GM12892 (cell line): ENCODE measurements at regions not wholly inside any gene's neighbourhood (a gene's known extent, or its start where the extent isn't known, plus 50 kb on each side); places are given as distances from the start of the nearest gene placed in this dataset.

Experiments
- DNase-seq: peaks from one replicate; pipeline ENCODE4 v3.0.0; 2011; ENCODE audit not compliant: insufficient read length
- FAIRE-seq: peaks from 2 replicates; lab custom pipeline; 2011; peaks lifted over from hg19 to GRCh38; lab: Jason Lieb, UNC
- POLR2A ChIP-seq: IDR thresholded peaks from 2 replicates; pipeline ENCODE4 v1.6.1; 2011; ENCODE audit warnings: low read depth, low read length, control low read depth
- POLR2AphosphoS5 ChIP-seq: IDR thresholded peaks from 2 replicates; pipeline ENCODE4 v1.6.1; 2011; ENCODE audit warnings: low read depth, low read length, control low read depth
- TAF1 ChIP-seq: IDR thresholded peaks from 2 replicates; pipeline ENCODE4 v1.6.1; 2011; ENCODE audit warnings: low read depth, mild to moderate bottlenecking, control low read depth, low read length, borderline replicate concordance

DNA sequence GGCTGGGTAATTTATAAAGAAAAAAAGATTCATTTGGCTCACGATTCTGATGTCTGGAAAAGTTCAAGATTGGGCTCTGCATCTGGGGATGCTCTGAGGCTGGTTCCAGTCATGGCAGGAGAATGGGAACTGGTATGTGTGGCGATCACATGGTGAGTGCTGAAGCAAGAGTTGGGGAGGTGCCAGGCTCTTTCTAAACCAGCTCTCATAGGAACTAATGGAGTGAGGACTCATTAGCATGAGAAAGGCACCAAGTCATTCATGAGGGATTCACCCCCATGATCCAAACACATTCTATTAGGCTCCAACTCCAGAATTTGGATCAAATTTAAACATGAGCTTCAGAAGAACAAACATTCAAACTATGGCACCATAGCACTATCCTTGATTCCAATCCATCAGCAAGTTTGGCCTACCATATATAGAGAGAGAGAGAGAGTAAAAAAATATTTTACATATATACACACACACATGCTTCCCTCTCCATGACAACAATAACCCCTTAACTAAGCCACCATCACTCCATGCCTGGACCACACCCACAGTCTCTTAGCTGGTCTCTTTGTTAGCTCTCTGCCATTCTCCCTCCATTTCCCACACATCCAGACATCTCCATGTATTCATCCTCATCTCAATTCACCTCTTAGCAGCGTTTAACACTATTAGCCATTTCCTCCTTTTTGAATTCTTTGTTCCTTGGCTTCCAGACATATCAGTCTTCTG lies 57.9 kb downstream of the NPY start:
- DNase-seq (no peak), FAIRE-seq (no peak)
- no peak for TF ChIP-seq TAF1
- TF ChIP-seq POLR2A, result no peak
- TF ChIP-seq POLR2AphosphoS5, result no peak

DNA sequence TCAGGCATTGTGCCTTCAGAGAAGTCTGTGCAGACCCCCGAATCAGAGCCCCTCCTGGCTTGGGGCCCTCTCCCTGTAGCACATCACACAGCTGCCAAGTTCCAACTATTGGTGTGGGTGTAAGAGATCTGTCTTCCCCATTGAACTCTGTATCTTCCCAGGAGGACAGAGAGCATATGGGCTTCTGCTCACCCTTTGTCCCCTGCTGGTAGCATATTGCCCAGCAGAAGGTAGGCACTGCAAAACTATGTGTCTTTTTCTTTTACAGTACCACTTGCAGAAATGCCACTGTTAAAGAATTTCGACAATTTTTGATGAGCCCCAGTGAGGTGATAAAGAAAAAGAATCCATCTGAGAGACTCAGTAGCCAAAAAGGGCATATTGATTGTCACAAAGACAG lies 59.6 kb downstream of the NPY start:
- TF ChIP-seq TAF1 (no peak), POLR2A (no peak), POLR2AphosphoS5 (no peak)
- FAIRE-seq (no peak), DNase-seq (no peak)

DNA sequence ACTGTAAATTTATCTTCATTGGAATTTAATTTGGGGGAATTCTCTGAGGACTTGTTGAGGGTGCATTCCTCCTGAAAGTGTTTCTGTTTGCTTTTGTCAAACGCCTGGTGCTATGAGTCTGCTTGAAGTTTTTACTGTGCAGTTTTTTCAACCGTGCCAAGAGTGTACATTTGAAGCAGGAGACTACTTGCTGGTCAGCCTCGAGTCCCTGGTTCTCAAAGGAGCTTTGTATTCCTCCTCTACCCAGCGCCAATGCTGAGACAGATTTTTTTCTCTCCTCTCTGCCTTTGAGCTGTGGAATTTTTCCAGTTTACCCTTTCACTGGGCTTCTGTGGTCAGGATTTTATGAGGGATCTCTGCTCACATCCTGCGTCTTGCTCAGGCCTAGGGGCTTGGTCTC lies 62.1 kb downstream of the NPY start:
- no peak for TF ChIP-seq POLR2AphosphoS5
- TF ChIP-seq POLR2A, result no peak
- no peak for TF ChIP-seq TAF1
- FAIRE-seq (no peak), DNase-seq (no peak)

DNA sequence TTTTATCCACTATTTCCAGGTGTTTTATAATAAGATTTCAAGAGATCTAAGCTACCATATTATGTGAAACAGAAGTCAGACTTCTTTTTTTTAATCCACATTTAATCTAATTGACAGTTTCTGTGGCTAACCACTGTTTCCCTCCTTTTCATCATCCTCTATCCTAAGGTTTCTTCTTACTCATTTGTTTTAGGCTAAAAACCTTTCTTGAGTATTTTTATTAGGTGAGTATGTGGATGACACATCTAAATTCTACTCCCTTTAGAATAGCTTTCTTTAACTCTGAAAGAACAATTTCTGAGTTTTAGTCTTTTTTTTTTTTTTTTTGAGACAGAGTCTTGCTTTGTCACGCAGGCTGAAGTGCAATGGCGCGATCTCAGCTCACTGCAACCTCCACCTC lies 62.7 kb downstream of the NPY start:
- TF ChIP-seq TAF1 (no peak), POLR2AphosphoS5 (no peak), POLR2A (no peak)
- DNase-seq (no peak), FAIRE-seq (no peak)

DNA sequence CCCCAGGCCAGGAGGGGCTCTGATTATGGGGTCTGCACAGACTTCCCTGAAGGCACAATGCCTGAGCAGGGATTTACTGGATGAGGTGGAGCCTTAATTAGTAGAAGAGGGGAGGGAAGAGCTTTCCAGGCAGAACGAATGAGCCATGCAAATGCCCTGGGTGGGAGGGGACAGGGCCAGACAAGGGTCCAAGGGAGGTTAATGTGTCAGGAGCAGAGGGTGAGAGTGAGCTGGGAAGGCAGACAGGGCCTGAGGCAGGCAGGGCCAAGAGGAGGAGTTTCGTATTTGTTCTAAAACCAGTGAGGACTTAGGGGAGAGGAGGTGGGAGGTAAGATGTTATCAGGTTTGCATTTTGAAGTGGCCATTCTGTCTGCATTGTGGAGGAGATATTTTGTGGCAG lies 65.3 kb downstream of the NPY start:
- no peak for TF ChIP-seq POLR2A
- TF ChIP-seq POLR2AphosphoS5, result no peak
- no peak for TF ChIP-seq TAF1
- DNase-seq (no peak), FAIRE-seq (no peak)

DNA sequence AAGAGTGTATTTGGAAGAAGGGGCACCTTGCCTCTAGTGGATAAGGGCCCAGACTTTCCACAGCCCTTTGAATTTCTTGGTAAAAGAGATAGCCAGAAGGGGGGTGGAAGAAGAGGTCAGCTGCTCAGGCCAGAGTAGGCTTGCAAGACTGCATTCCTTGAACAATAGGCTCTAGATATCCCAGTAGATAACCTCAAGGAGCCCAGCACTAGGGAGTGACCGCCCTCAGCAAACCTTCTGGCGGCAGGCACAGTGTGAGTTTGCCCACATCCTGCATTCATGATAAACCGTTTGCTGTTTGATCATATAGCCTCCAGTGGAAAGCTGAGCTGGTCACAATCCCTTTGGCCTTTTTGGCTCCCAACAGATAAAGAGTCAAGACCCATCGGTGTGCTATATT lies 70.5 kb downstream of the NPY start:
- DNase-seq (no peak), FAIRE-seq (no peak)
- TF ChIP-seq POLR2AphosphoS5, result no peak
- TF ChIP-seq TAF1, result no peak
- no peak for TF ChIP-seq POLR2A

- no peak for TF ChIP-seq POLR2AphosphoS5
- TF ChIP-seq POLR2A, result no peak
- TF ChIP-seq TAF1, result no peak
- FAIRE-seq (peak; percentile 5), DNase-seq (no peak)
Measured at GRCh38 chr7:24356718-24357386, 72.9 kb downstream of the NPY start.

- DNase-seq, result no peak
- no peak for TF ChIP-seq POLR2A
- no peak for TF ChIP-seq TAF1
- no peak for TF ChIP-seq POLR2AphosphoS5
- FAIRE-seq, result no peak
Measured at GRCh38 chr7:24361001-24361400, 77.0 kb downstream of the NPY start.

DNA sequence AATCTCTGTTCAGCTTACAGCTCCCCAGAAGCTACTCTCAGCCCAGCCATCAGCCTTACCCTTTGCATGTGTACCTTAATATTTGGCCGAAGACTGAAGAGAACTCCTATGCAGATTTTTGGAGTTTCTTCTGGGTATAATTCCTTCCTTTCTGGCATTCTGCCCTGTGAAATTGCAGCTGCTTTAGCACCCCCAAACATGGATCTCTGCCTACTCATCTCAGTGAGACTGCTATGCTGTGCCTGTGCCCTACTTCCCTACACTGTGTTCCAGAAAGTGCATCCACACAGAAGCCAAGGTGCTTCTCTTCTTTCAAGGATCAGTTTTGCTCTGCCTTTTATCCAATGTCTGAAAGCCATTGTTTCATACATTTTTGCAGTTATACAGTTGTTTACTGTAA lies 81.6 kb downstream of the NPY start:
- no peak for TF ChIP-seq TAF1
- no peak for TF ChIP-seq POLR2AphosphoS5
- no peak for TF ChIP-seq POLR2A
- FAIRE-seq (no peak), DNase-seq (no peak)

DNA sequence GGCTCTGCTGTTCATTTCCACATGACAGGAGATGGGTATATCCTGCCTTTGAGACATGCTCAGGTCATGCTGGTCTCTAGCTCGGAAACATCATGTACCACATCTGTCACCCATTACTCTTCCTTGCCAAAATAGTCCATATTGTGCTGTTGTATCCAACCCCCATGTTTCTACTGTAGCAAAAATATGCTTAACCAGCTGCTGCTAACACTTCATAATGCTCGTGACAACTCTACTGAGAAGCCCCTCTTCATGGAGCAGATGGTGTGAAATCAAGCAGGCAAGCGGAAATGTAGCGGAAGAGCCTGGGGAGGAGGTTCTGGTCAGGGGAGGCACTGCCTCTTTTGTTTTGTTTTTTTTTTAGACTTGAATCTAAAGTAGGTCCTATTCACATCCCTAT lies 82.9 kb downstream of the NPY start:
- FAIRE-seq, result no peak
- TF ChIP-seq POLR2A (no peak), POLR2AphosphoS5 (no peak), TAF1 (no peak)
- no peak for DNase-seq

GRCh38 chr7:24368161-24368560 lies 84.2 kb downstream of the NPY start:
- no peak for DNase-seq
- TF ChIP-seq TAF1, result no peak
- no peak for TF ChIP-seq POLR2A
- TF ChIP-seq POLR2AphosphoS5, result no peak
- no peak for FAIRE-seq

DNA sequence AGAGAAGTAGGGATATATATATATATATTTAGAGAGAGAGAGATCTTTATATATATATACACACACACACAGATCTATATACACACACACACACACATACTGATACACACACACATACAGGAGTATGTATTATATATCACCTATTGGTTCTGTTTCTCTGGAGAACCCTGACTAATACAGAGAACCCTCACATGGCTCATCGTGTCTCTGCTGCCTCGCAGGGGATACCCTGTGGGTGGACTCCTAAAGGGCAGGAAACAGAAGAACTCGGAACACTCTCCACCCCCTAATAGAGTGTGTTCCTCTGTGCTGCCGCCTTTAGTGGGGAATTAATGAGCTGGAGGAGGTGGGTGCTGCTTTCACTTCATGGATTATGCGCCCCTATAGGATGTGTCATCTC lies 86.6 kb downstream of the NPY start:
- TF ChIP-seq TAF1 (no peak), POLR2A (no peak), POLR2AphosphoS5 (no peak)
- DNase-seq (no peak), FAIRE-seq (no peak)
